Left lung (tissue), 4 donors: ENCODE measurements at regions not wholly inside any gene's neighbourhood (a gene's known extent, or its start where the extent isn't known, plus 50 kb on each side); places are given as distances from the start of the nearest gene placed in this dataset.

Experiments used
- ATAC-seq: fragments of 200-7000 bp; cut with Tn5 transposase; one replicate; pipeline ENCODE4 v1.9.1; 2020; ENCODE audit warnings: moderate library complexity
- DNase-seq, 4 donors: peaks; one replicate each; pipeline ENCODE4 v3.0.0-alpha.2; 2013 to 2020
- H3K27ac ChIP-seq, 2 donors: fragments of 200-600 bp; sonication (generic) in 1 of 2; one replicate each; pipeline versions ENCODE4 v1.5.0 to v1.8.0; 2020 to 2021
- H3K27me3 ChIP-seq, 2 donors: fragments of 200-600 bp; sonication (generic) in 1 of 2; one replicate each; pipeline versions ENCODE4 v1.5.0 to v1.8.0; 2020 to 2021
- H3K36me3 ChIP-seq, 2 donors: fragments of 200-600 bp; sonication (generic) in 1 of 2; one replicate each; pipeline versions ENCODE4 v1.5.0 to v1.8.0; 2020 to 2021
- H3K4me1 ChIP-seq, 2 donors: fragments of 200-600 bp; one replicate each; pipeline ENCODE4 v1.8.0; 2021
- H3K4me3 ChIP-seq, 2 donors: fragments of 200-600 bp; sonication (generic) in 1 of 2; one replicate each; pipeline versions ENCODE4 v1.5.0 to v1.8.0; 2020 to 2021; ENCODE audit warnings: mild to moderate bottlenecking in 1 of 2
- H3K9me3 ChIP-seq, 2 donors: fragments of 200-600 bp; sonication (generic) in 1 of 2; one replicate each; pipeline versions ENCODE4 v1.5.0 to v1.8.0; 2020 to 2021
- CTCF ChIP-seq, 2 donors: fragments of 200-600 bp; sonication (generic) in 1 of 2; IDR thresholded peaks; one replicate each; pipeline versions ENCODE4 v1.5.0 to v1.8.0; 2021; ENCODE audit warnings: antibody characterized with exemption in 2 of 2
- intact Hi-C, 2 donors: fragments of 100-400 bp; cut with DNase I; formaldehyde crosslinking; loops; one replicate each; pipeline versions ENCODE4 v1.11.2 to v1.14.2; 2022
- donor health status: DM: no; HTN: yes; CAD: no.
- donor health status: DM: no; HTN: no; CAD: no.

- Histone ChIP-seq H3K4me3 (no peak overlapping the region), H3K9me3 (no peaks in the 10 kb centered on the region), H3K27ac (no peak overlapping the region), H3K4me1 (no peaks in the 10 kb centered on the region), H3K36me3 (no peaks in the 10 kb centered on the region), H3K27me3 (peaks cover 53 to 100% of the 10 kb centered on the region in 2 donors)
- no peak for TF ChIP-seq CTCF (IDR thresholded peaks at IDR 0.05)
- intact Hi-C loops: no loop called here
- no peak for DNase-seq
- no peak for ATAC-seq
Observed at GRCh38 chr6:27679308-27679963, 206.5 kb upstream of the ZNF184 start.

- no peak for ATAC-seq
- no peak for TF ChIP-seq CTCF (IDR thresholded peaks at IDR 0.05)
- H3K4me1 ChIP-seq: no peaks in the 10 kb centered on the region
- no peak overlapping the region for H3K4me3 ChIP-seq
- intact Hi-C loops: no loop called here
- H3K9me3 ChIP-seq: no peaks in the 10 kb centered on the region
- no peaks in the 10 kb centered on the region for H3K36me3 ChIP-seq
- no peak for DNase-seq
- peaks cover 60 to 100% of the 10 kb centered on the region in 2 donors for H3K27me3 ChIP-seq
- H3K27ac ChIP-seq: no peak overlapping the region
Observed at GRCh38 chr6:27678469-27678868, 205.6 kb upstream of the ZNF184 start.

DNA sequence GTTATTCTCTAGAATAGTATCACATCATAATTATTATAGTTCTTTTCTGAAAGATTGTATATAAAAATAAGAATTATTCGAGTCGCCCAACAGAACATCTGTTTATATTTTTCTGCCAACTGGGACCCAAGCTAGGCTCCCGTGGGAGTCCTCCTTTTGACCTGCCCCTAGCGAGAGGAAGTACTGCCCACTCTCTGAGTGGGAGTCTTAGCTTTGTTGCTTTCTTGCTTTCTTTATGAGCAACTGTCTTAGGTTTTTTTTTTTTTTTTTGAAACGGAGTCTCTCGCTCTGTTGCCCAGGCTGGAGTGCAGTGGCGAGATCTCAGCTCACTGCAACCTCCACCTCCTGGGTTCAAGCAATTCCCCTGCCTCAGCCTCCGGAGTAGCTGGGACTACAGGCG is 202.0 kb upstream of the ZNF184 start:
- TF ChIP-seq CTCF (IDR thresholded peaks at IDR 0.05): no peak
- intact Hi-C loops: no loop called here
- ATAC-seq: no peak
- DNase-seq: no peak
- Histone ChIP-seq H3K36me3 (no peaks in the 10 kb centered on the region), H3K4me1 (peaks cover 0 to 10% of the 10 kb centered on the region in 2 donors), H3K9me3 (no peaks in the 10 kb centered on the region), H3K4me3 (no peak overlapping the region), H3K27ac (no peak overlapping the region), H3K27me3 (peaks cover 63 to 100% of the 10 kb centered on the region in 2 donors)

DNA sequence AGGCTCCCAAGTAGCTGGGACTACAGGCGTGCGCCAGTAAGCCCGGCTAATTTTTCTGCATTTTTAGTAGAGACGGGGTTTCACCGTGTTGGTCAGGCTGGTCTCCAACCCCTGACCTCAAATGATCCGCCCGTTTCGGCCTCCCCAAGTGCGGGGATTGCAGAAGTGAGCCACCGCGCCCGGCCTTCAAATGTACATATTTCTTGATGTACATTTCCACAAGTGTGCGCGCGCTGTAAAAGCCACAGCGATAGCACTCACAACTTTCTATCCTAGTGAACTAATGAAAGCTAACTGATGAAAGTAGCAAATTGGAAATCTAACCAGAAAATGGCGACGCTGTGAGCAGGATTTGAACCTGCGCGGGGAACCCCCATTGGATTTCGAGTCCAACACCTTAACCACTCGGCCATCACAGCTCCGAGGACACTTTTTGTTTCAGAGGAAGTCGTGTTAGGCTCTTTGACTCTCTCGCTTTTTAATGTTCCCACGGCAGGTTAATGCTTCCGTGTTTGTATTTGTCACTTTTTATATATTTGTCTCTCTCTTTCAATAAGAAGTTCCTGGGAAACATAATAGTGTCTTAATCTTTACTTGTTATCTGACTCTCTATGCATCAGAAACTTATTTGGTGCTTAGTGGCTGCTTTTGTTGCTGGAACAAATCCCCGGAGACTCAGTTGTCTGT is 199.4 kb upstream of the ZNF184 start:
- Histone ChIP-seq H3K27ac (no peak overlapping the region), H3K36me3 (no peaks in the 10 kb centered on the region), H3K4me3 (no peak overlapping the region), H3K27me3 (peaks cover 70 to 100% of the 10 kb centered on the region in 2 donors), H3K4me1 (peaks cover 0 to 10% of the 10 kb centered on the region in 2 donors), H3K9me3 (no peaks in the 10 kb centered on the region)
- no peak for TF ChIP-seq CTCF (IDR thresholded peaks at IDR 0.05)
- DNase-seq: no peak
- intact Hi-C loops: no loop called here
- ATAC-seq: peak; percentile 30

DNA sequence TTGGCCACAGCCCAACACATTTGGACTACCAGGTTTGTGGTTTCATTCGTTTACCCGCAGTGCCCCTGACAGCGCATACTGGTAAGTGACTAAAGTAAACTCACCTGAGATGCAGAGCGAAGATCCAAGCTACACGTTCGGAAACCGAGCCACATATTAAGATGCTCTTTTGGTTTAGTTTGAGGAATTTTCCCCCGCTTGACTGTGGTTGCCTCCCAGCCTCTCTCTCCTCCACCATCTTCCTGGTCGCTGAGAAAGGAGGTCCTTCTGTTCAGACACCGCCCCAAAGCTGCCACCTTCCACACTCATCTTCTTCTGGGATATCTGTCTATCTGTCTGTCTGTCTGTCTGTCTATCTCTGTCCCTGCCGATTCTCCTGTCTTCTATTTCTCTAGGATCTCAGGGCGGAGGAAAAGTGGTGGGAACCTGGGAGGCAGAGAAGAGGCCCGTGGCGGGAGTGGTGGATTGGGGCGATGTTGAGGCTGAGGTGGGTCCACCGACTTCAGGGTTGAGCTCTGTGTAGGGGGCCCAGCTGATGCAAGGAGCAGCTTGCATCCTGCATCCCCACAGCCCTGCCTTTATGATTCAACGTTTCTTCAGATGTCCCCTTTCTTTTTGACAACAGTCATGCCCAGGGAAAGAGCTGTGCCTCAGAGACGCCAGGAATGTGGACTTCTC is 196.9 kb upstream of the ZNF184 start:
- Histone ChIP-seq H3K4me1 (peaks cover 0 to 10% of the 10 kb centered on the region in 2 donors), H3K27me3 (peaks cover 69 to 100% of the 10 kb centered on the region in 2 donors), H3K4me3 (no peak overlapping the region), H3K36me3 (no peaks in the 10 kb centered on the region), H3K9me3 (no peaks in the 10 kb centered on the region), H3K27ac (no peak overlapping the region)
- no peak for DNase-seq
- no peak for TF ChIP-seq CTCF (IDR thresholded peaks at IDR 0.05)
- intact Hi-C loops: no loop called here
- ATAC-seq: no peak
